NCI-H2227 treated with DMSO at 0.1 percent for 48 hours (cell line): ENCODE measurements at regions not wholly inside any gene's neighbourhood (a gene's known extent, or its start where the extent isn't known, plus 50 kb on each side); places are given as distances from the start of the nearest gene placed in this dataset.
"Not testable (repeated sequence)": the region's sequence is repeated elsewhere in the genome, so short reads cannot be mapped to it uniquely, and the experiment has no call there.

Source experiments
- DNase-seq: peaks from one replicate; lab custom pipeline; 2025; lab: John Stamatoyannopoulos, UW

GRCh38 chr4:66604192-66604591, 933.9 kb upstream of the EPHA5 start:
- DNase-seq: no peak

GRCh38 chr4:66602622-66603021, 932.3 kb upstream of the EPHA5 start:
- no peak for DNase-seq

DNA sequence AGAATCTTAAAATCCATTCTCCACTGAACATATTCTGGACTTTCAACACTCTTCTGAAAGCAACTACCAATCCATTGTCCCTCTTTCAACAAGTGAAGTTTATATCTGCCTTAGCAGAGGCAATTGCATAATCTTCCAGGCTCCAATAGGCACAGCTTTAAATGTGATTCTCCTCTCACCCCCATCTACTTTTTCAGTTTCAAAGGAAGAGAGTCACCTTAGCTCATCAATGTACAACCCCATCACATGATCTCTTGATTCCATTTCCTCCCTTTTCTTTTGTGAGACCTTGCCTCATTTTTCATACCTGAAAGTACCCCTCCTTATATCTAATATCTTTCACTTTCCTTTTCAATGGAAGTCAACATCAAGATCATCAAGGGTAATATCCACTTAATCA, 921.7 kb upstream of the EPHA5 start:
- no peak for DNase-seq

- no peak for DNase-seq
These were observed 920.4 kb upstream of the EPHA5 start for GRCh38 chr4:66590488-66591215.

DNA sequence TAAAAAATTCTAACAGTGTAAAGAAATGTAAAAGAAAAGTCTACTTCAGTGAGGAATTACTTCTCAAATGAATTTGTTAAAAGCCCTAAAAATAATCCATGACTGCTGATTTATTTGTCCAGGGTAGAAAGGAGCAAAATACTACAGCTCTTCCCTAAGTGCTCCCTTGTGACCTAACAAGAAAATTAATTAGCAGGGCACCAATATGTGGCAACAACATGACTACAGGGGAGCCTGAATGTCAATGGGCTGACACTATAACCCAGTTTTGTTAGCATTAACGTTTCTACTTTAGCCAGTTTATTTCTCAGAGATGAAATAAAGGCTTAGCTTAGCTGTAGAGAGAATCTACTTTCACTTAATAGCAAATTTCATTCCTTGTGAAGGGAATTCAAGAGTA, 918.9 kb upstream of the EPHA5 start:
- no peak for DNase-seq

DNA sequence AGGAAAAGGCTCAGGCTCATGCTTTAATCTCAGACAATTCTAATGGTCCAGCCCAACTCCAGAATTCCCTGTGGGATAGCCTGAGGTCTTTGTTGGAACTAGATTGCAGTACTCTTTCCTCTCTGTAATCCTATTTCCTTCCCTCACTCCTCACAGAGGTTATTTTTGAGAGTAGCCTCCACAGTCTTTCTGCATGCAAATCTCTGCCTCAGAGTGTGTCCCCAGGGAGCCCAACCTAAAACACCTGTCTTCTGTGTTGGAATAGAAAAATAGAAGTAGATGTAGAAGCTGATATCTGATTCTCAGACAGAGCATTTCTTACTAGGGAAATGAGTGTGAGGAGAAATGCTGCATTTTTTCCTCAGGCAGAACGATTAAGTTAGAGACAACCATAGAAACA, 915.5 kb upstream of the EPHA5 start:
- DNase-seq: no peak

DNA sequence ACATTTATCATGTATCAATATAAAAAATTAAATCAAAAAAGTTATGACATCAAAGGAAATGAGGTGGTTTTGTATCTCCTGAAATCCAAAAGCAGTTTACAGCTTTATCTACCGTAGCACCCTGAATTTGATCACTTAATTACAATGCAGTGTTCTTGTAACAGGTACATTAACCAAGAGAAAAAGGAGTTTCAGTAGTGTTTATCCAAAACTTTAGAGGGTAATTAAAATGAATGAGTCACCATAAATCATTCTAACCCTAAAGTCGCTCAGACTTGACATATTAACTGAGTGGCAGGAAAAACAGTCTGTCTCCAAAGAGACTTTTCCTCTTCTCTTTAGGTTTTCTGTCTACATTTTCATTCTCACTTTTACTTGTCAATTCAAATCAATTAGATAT, 907.6 kb upstream of the EPHA5 start:
- no peak for DNase-seq

GRCh38 chr4:66575008-66575696, 904.9 kb upstream of the EPHA5 start:
- DNase-seq: no peak

- DNase-seq: no peak
These were observed 904.1 kb upstream of the EPHA5 start for GRCh38 chr4:66574145-66574978.

DNA sequence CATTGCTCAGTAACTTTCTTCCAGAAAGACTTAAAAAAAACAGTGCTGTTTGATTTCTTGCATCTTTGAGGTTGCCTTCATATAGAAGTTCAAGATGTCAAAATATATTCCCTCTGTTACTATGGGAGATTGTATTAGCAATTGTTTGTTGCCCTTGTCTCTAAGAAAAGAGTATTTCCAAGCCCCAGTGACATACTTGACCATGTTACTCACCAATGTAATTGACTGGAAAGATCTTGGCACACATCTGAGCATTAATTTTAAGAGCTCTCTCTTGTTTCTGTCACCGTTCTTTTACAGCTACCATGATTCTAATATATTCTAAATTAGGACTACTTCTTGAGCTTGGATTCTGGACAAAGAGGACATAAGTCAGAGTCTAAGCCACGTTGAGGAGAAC, 902.7 kb upstream of the EPHA5 start:
- no peak for DNase-seq

GRCh38 chr4:66571145-66571695, 900.9 kb upstream of the EPHA5 start:
- DNase-seq: no peak

DNA sequence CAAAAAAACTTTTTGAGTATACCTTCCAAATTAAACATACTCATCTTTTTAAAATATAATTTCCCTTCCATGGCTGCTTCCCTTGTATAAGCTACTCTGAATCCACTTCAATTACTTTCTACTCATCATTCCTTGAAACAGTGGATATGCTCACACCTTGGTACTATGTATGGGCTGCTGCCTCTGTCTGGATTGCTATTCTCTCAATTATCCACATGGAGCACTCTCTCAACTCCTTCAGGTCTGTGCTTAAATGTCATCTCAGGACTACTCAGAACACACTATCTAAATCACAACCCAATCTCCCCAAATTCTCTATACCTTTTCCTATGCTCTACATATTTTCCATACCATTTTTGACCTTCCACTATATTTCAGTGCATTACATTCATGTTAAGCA, 898.9 kb upstream of the EPHA5 start:
- DNase-seq: no peak

DNA sequence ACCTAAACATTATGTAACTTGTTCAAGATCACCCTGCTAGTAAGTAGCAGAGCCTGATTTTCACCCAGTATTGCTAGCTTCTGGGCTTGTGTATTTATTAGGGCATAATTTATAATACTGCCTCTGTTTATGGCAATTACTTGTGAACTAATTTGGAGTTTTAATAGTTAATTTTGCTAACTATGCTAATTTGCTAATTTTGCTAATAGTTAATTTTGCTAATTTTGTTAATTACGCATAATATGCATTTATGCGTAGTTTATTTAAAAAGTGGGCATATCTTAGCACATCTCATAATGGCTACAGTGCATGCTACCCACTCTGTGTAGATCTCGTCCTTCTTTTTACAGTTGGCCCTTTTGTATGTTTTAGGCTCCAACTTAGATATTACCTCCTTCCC, 898.1 kb upstream of the EPHA5 start:
- DNase-seq: no peak

DNA sequence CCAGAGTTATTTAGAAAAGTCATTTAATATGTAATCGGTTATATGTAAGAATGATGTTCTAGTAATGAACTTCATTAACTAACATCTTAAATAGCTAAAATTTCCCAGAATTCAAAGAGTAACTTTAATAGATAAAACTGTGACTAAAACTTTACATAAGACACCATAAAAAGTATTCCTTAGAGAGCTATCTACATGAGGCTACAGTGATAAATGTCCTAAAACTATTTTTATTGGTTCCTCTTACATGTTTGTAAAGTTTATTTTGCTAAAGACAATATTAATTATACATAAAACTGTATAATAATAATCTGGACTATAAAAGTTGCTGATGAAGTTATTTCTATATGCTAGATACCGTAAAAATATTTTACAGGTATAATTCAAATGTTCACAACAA, 897.7 kb upstream of the EPHA5 start:
- DNase-seq: no peak

- no peak for DNase-seq
These were observed 897.3 kb upstream of the EPHA5 start for GRCh38 chr4:66567551-66567950.

- no peak for DNase-seq
These were observed 895.5 kb upstream of the EPHA5 start for GRCh38 chr4:66565801-66566200.

DNA sequence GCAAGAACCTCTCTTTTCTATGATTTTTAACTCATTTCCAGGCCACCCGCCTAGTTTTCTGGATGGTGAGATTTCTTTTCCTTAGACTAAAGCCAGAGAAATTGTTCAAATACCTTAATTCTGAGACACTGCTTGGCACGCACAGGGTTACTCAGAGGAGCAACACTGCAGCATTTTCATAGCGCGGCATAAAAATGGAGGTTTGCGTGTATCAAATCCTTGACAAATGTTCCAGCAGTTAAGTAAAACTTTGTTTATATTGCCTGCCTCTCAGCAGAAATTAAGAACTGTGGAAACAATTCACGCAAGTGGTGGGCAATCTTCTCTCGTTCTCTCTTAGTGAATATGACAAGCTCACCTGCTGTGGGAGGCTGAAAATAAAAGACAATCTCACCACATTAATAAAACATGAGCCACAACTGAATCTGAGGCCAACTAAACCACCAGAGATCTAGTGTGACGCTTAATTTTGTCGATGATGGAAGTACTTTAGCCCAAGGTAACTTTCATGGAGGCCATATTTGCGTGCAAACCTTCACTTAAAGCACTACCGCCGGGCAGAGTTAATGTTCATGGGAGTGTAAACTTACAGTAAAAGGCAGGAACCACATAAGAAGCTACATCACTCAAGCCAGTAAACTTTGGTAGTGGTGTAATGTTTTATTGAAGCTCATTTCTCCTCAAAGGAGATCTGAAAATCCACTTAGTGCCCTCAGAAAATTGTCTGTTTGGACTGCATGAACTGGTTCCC, 894.8 kb upstream of the EPHA5 start:
- DNase-seq: peak; percentile 11

- no peak for DNase-seq
These were observed 892.1 kb upstream of the EPHA5 start for GRCh38 chr4:66562276-66562806.

GRCh38 chr4:66561465-66562053, 891.3 kb upstream of the EPHA5 start:
- not testable (repeated sequence) for DNase-seq

DNA sequence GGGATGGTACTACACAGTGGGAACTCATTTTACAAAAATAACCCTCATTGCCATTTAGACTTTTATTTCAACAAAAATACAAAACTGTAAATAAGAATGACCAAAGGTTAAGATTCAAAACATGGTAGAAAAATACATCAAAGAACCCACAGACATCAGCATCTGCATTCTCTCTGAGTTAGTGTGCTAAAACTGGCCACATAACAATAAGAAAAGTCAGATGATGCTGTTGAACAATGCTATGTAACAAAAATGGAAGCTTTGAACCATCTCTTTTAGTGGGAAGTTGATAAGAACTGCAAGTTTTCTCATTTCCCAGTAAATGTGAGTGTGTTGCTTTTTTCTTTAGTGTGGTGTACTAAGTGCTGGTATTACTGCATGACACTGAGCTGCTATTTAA, 888.4 kb upstream of the EPHA5 start:
- DNase-seq: no peak

GRCh38 chr4:66556651-66557278, 886.5 kb upstream of the EPHA5 start:
- no peak for DNase-seq
